GM21825 (cell line): ENCODE measurements at regions not wholly inside any gene's neighbourhood (a gene's known extent, or its start where the extent isn't known, plus 50 kb on each side); places are given as distances from the start of the nearest gene placed in this dataset.

Experiments used
- ATAC-seq: cut with Tn5 transposase; IDR thresholded peaks from one replicate; pipeline ENCODE4 v1.9.1; 2021; ENCODE audit warnings: mild to moderate bottlenecking, moderate library complexity; ENCODE audit not compliant: unreplicated experiment

GRCh38 chr3:107428051-107428858 is 51.0 kb downstream of the CCDC54 start:
- ATAC-seq, result no peak

- peak; percentile 51 for ATAC-seq
Measured at GRCh38 chr3:107429320-107430181, 52.3 kb downstream of the CCDC54 start.

- ATAC-seq, result no peak
Measured at GRCh38 chr3:107430214-107430995, 53.2 kb downstream of the CCDC54 start.

GRCh38 chr3:107430996-107431245 is 53.7 kb downstream of the CCDC54 start:
- ATAC-seq, result peak; percentile 33

GRCh38 chr3:107431246-107432012 is 54.2 kb downstream of the CCDC54 start:
- ATAC-seq, result peak; percentile 74

- ATAC-seq, result no peak
Measured at GRCh38 chr3:107432013-107432515, 54.8 kb downstream of the CCDC54 start.

GRCh38 chr3:107432646-107433045 is 55.4 kb downstream of the CCDC54 start:
- no peak for ATAC-seq

GRCh38 chr3:107436029-107436428 is 58.8 kb downstream of the CCDC54 start:
- ATAC-seq, result no peak

- ATAC-seq, result no peak
Measured at GRCh38 chr3:107438671-107439070, 61.4 kb downstream of the CCDC54 start.

- no peak for ATAC-seq
Measured at GRCh38 chr3:107441617-107442016, 64.4 kb downstream of the CCDC54 start.

GRCh38 chr3:107443461-107443860 is 66.2 kb downstream of the CCDC54 start:
- ATAC-seq, result no peak

GRCh38 chr3:107446706-107447105 is 69.5 kb downstream of the CCDC54 start:
- no peak for ATAC-seq

- ATAC-seq, result no peak
Measured at GRCh38 chr3:107450254-107450893, 72.4 kb upstream of the BBX start.

GRCh38 chr3:107452436-107452835 is 70.3 kb upstream of the BBX start:
- no peak for ATAC-seq

GRCh38 chr3:107453504-107453903 is 69.3 kb upstream of the BBX start:
- no peak for ATAC-seq

- no peak for ATAC-seq
Measured at GRCh38 chr3:107455621-107456020, 67.1 kb upstream of the BBX start.

- ATAC-seq, result no peak
Measured at GRCh38 chr3:107456501-107456900, 66.3 kb upstream of the BBX start.

GRCh38 chr3:107458871-107459270 is 63.9 kb upstream of the BBX start:
- no peak for ATAC-seq

- no peak for ATAC-seq
Measured at GRCh38 chr3:107461721-107462120, 61.0 kb upstream of the BBX start.

GRCh38 chr3:107464037-107464436 is 58.7 kb upstream of the BBX start:
- ATAC-seq, result no peak
